Ovary (tissue), 3 donors: ENCODE measurements at regions not wholly inside any gene's neighbourhood (a gene's known extent, or its start where the extent isn't known, plus 50 kb on each side); places are given as distances from the start of the nearest gene placed in this dataset.

Experiments
- CTCF ChIP-seq, 3 donors: fragments of 450-650 bp in 2 of 3; fragments of 200-600 bp in 1 of 3; IDR thresholded peaks; one replicate each; pipeline versions ENCODE4 v1.5.1 to v1.8.0; 2016 to 2022; ENCODE audit warnings: antibody characterized with exemption in 3 of 3, mild to moderate bottlenecking in 1 of 3
- EP300 ChIP-seq: sonication (generic); formaldehyde crosslinking; IDR thresholded peaks from one replicate; pipeline ENCODE4 v1.6.1; 2017; ENCODE audit warnings: antibody characterized with exemption
- POLR2A ChIP-seq: fragments of 450-650 bp; IDR thresholded peaks from one replicate; pipeline ENCODE4 v1.6.1; 2017; ENCODE audit warnings: antibody characterized with exemption, mild to moderate bottlenecking, moderate library complexity
- donor health status: DM: no; HTN: no; CAD: no.

DNA sequence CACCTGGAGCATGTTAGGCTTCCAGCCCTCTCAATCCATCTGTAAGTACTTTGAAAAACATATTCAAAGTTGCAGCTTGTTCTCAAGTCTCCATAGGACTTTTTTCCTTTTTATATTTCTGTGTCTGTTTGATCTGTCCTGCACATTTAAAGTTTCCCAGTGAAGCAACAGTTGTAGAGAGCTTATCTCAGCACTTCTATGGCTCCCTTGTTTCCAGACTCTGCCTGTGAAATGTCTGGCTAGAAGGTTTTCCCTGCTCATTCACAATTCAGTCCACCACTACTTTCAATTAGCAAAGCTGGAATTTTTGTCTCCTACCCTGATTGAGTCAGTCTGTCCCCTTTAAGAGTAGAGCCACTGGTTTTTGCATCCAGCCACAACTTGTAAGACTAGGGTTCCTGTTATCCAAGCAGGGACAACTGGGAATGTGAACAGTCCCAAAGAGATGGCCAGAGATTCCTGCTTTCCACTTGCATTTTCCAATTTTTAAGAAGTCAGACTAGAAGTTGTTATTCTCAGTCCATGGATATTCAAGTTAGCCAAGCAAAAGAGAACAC, 116.1 kb downstream of the GASK1B start:
- TF ChIP-seq POLR2A, result no peak
- TF ChIP-seq CTCF (IDR thresholded peaks at IDR 0.05), result no peak
- TF ChIP-seq EP300, result no peak
